ENCODE measurements at regions not wholly inside any gene's neighbourhood (a gene's known extent, or its start where the extent isn't known, plus 50 kb on each side); places are given as distances from the start of the nearest gene placed in this dataset.

DNA sequence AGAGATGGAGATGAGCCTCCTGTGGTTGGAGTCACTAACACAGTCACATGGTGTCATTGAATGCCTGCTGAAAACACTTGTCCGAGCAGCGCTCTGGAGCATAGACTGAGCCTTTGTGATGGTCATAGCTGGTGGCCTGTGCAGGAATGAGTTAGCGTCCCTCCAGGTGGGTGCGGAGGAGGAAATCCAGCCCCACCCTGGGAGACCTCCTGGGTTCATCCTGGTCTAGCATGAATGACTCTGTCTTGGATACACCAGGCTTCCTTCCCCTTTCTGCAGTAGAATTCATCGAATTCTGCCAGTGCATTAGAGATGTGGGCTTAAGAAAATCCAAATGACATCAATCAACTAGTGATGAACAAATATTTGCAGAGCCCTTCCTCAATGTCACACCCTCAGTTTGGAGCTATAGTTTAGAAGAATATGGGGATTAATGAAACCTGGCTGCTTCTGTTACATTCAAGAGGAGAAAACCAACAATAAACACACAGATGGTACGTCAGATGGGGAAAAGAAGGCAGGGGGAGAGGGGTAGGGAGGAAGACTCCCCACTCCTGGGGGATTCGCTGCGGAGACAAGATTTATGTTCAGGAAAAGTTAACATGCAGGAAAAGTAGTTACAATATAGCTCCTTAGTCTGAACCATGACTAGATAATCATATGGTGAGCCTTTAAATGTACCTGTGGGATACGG, 136.7 kb downstream of the DDX1 start:
- TF ChIP-seq ZNF777 (tag by site-specific recombination; IDR thresholded peaks at IDR 0.05; ENCODE audit: borderline replicate concordance) (no peak), CTCF (tag by site-specific recombination; IDR thresholded peaks at IDR 0.05) (no peak), ZNF747 (tag by site-specific recombination; IDR thresholded peaks at IDR 0.05) (no peak), ZFP3 (tag by site-specific recombination; IDR thresholded peaks at IDR 0.05; ENCODE audit: low read depth) (no peak), MZF1 (tag by site-specific recombination; IDR thresholded peaks at IDR 0.05; ENCODE audit: borderline replicate concordance) (no peak), ZBTB49 (tag by site-specific recombination; IDR thresholded peaks at IDR 0.05; ENCODE audit: low read depth) (no peak), KLF9 (tag by site-specific recombination; IDR thresholded peaks at IDR 0.05; ENCODE audit: low read depth) (no peak), ZNF433 (tag by site-specific recombination; IDR thresholded peaks at IDR 0.05; ENCODE audit: low read depth) (no peak), ZBTB10 (tag by site-specific recombination; IDR thresholded peaks at IDR 0.05) (no peak), ZEB2 (tag by site-specific recombination; IDR thresholded peaks at IDR 0.05) (no peak), TSHZ1 (tag by site-specific recombination; IDR thresholded peaks at IDR 0.05; ENCODE audit: borderline replicate concordance) (no peak), ATF2 (tag by site-specific recombination; IDR thresholded peaks at IDR 0.05; ENCODE audit: low read depth) (no peak)
